ENCODE measurements at regions not wholly inside any gene's neighbourhood (a gene's known extent, or its start where the extent isn't known, plus 50 kb on each side); places are given as distances from the start of the nearest gene placed in this dataset.
"Not testable (repeated sequence)": the region's sequence is repeated elsewhere in the genome, so short reads cannot be mapped to it uniquely, and the experiment has no call there.

DNA sequence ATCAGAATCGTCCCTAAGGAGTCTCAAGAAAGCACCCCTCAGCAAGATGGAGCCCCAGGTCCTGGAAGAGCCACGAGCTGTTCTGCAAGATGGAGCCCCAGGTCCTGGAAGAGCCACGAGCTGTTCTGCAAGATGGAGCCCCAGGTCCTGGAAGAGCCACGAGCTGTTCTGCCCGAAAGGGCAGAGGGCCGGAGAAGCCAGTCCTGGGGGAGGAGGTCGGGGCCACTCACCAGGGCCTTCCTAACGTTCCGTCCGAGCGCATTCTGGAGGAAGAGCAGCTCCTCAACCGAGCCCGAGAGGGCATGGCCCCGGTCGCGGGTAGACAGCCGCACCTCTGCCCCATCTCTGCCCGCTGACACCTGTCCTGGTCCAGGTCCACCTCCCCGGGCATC is 170.8 kb downstream of the BRD1 start:
- not testable (repeated sequence) for TF ChIP-seq POLR2A, CTCF (IDR thresholded peaks at IDR 0.05)

All from tibial nerve (tissue), 3 donors.